Muscle layer of duodenum (tissue), 2 donors: ENCODE measurements at regions not wholly inside any gene's neighbourhood (a gene's known extent, or its start where the extent isn't known, plus 50 kb on each side); places are given as distances from the start of the nearest gene placed in this dataset.
"Not testable (repeated sequence)": the region's sequence is repeated elsewhere in the genome, so short reads cannot be mapped to it uniquely, and the experiment has no call there.

Source experiments
- H3K27ac ChIP-seq: one replicate; pipeline ENCODE4 v1.7.0; 2013; ENCODE audit warnings: mild to moderate bottlenecking, low read length
- H3K27me3 ChIP-seq: one replicate; pipeline ENCODE4 v1.7.0; 2013; ENCODE audit warnings: low read depth, mild to moderate bottlenecking, control low read depth, low read length
- H3K36me3 ChIP-seq, 2 donors: one replicate each; pipeline ENCODE4 v1.7.0; 2013; ENCODE audit warnings: low read length in 2 of 2, control low read depth in 1 of 2, mild to moderate bottlenecking in 1 of 2; ENCODE audit not compliant: insufficient read depth in 2 of 2, control insufficient read depth in 1 of 2
- H3K4me1 ChIP-seq, 2 donors: one replicate each; pipeline ENCODE4 v1.7.0; 2013; ENCODE audit warnings: low read length in 2 of 2, mild to moderate bottlenecking in 2 of 2, control low read depth in 1 of 2, moderate library complexity in 1 of 2; ENCODE audit not compliant: insufficient read depth in 2 of 2, control insufficient read depth in 1 of 2
- H3K4me3 ChIP-seq, 2 donors: one replicate each; pipeline ENCODE4 v1.7.0; 2013; ENCODE audit warnings: low read length in 2 of 2, low read depth in 1 of 2, mild to moderate bottlenecking in 1 of 2
- H3K9me3 ChIP-seq, 2 donors: one replicate each; pipeline ENCODE4 v1.7.0; 2013; ENCODE audit warnings: low read length in 2 of 2, control low read depth in 1 of 2, mild to moderate bottlenecking in 1 of 2; ENCODE audit not compliant: control insufficient read depth in 1 of 2
- donor health status: healthy.

- H3K27ac ChIP-seq, H3K4me1 ChIP-seq, H3K36me3 ChIP-seq, H3K9me3 ChIP-seq, H3K27me3 ChIP-seq, H3K4me3 ChIP-seq: not testable (repeated sequence)
These were observed 168.7 kb downstream of the FAM72C start for GRCh38 chr1:143803095-143803494.

GRCh38 chr1:143799568-143800187 lies 172.1 kb downstream of the FAM72C start:
- not testable (repeated sequence) for H3K9me3 ChIP-seq, H3K4me1 ChIP-seq, H3K27me3 ChIP-seq, H3K36me3 ChIP-seq, H3K4me3 ChIP-seq, H3K27ac ChIP-seq

GRCh38 chr1:143796369-143796768 lies 175.4 kb downstream of the FAM72C start:
- H3K9me3 ChIP-seq, result not testable (repeated sequence)

GRCh38 chr1:143792047-143792937 lies 179.5 kb downstream of the FAM72C start:
- H3K4me1 ChIP-seq, H3K4me3 ChIP-seq, H3K9me3 ChIP-seq, H3K27ac ChIP-seq, H3K27me3 ChIP-seq, H3K36me3 ChIP-seq: not testable (repeated sequence)

More at GRCh38 chr1:143796369-143796768, 175.4 kb downstream of the FAM72C start:
- not testable (repeated sequence) for H3K4me3 ChIP-seq, H3K27me3 ChIP-seq, H3K27ac ChIP-seq, H3K4me1 ChIP-seq, H3K36me3 ChIP-seq

GRCh38 chr1:143786381-143786780 lies 185.4 kb downstream of the FAM72C start:
- not testable (repeated sequence) for H3K4me1 ChIP-seq, H3K27me3 ChIP-seq, H3K4me3 ChIP-seq, H3K27ac ChIP-seq, H3K36me3 ChIP-seq, H3K9me3 ChIP-seq

- H3K4me1 ChIP-seq, H3K36me3 ChIP-seq, H3K27ac ChIP-seq, H3K27me3 ChIP-seq, H3K4me3 ChIP-seq, H3K9me3 ChIP-seq: not testable (repeated sequence)
These were observed 185.9 kb downstream of the FAM72C start for GRCh38 chr1:143785883-143786282.

GRCh38 chr1:143784239-143784882 lies 187.4 kb downstream of the FAM72C start:
- H3K9me3 ChIP-seq, H3K27ac ChIP-seq, H3K4me3 ChIP-seq, H3K27me3 ChIP-seq, H3K36me3 ChIP-seq, H3K4me1 ChIP-seq: not testable (repeated sequence)

GRCh38 chr1:143778178-143778577 lies 193.6 kb downstream of the FAM72C start:
- H3K36me3 ChIP-seq, H3K4me1 ChIP-seq, H3K9me3 ChIP-seq, H3K27ac ChIP-seq, H3K4me3 ChIP-seq, H3K27me3 ChIP-seq: not testable (repeated sequence)

GRCh38 chr1:143764831-143765230 lies 207.0 kb downstream of the FAM72C start:
- not testable (repeated sequence) for H3K4me3 ChIP-seq, H3K27ac ChIP-seq, H3K36me3 ChIP-seq, H3K9me3 ChIP-seq, H3K4me1 ChIP-seq, H3K27me3 ChIP-seq

- H3K27me3 ChIP-seq, H3K4me3 ChIP-seq, H3K4me1 ChIP-seq, H3K36me3 ChIP-seq, H3K9me3 ChIP-seq, H3K27ac ChIP-seq: not testable (repeated sequence)
These were observed 211.4 kb downstream of the FAM72C start for GRCh38 chr1:143760366-143760765.

GRCh38 chr1:143755961-143756360 lies 215.8 kb downstream of the FAM72C start:
- H3K27me3 ChIP-seq, H3K4me1 ChIP-seq, H3K9me3 ChIP-seq, H3K4me3 ChIP-seq, H3K36me3 ChIP-seq, H3K27ac ChIP-seq: not testable (repeated sequence)
